ENCODE measurements at regions not wholly inside any gene's neighbourhood (a gene's known extent, or its start where the extent isn't known, plus 50 kb on each side); places are given as distances from the start of the nearest gene placed in this dataset.

DNA sequence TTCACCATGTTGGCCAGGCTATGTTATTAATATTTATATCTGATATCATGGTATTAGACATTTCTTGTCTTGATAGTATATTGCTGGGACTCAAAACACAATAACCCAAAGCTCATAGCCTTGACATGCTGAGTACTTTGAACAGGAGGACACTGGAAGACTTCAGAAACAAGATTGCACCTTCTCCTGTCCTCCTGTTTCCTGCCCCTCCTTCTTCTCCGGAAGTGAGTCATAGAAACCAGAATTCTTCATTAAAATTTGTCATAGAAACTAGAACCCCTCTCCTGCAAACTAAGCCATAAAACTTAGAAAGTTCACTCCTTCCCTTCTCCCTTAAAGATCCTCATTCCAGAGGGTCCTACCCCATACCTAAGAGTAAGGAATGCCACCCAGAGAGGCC is 400.2 kb downstream of the SLITRK5 start:
- intact Hi-C loops (cut with DNase I; ENCODE audit: low total_unique reads): no loop called here
- H3K27ac ChIP-seq: no peak overlapping the region
- no peak for DNase-seq (ENCODE audit: low spot score in 2 of 2)
- no peaks in the 10 kb centered on the region for H3K4me1 ChIP-seq
- no peaks in the 10 kb centered on the region for H3K27me3 ChIP-seq
- H3K9me3 ChIP-seq: no peaks in the 10 kb centered on the region
- H3K4me3 ChIP-seq: no peak overlapping the region
- TF ChIP-seq POLR2A (IDR thresholded peaks at IDR 0.05): no peak
- no peak for TF ChIP-seq POLR2AphosphoS5 (IDR thresholded peaks at IDR 0.05)
- TF ChIP-seq, protein P1, sequence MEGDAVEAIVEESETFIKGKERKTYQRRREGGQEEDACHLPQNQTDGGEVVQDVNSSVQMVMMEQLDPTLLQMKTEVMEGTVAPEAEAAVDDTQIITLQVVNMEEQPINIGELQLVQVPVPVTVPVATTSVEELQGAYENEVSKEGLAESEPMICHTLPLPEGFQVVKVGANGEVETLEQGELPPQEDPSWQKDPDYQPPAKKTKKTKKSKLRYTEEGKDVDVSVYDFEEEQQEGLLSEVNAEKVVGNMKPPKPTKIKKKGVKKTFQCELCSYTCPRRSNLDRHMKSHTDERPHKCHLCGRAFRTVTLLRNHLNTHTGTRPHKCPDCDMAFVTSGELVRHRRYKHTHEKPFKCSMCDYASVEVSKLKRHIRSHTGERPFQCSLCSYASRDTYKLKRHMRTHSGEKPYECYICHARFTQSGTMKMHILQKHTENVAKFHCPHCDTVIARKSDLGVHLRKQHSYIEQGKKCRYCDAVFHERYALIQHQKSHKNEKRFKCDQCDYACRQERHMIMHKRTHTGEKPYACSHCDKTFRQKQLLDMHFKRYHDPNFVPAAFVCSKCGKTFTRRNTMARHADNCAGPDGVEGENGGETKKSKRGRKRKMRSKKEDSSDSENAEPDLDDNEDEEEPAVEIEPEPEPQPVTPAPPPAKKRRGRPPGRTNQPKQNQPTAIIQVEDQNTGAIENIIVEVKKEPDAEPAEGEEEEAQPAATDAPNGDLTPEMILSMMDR (IDR thresholded peaks at IDR 0.05): no peak
- no peaks in the 10 kb centered on the region for H3K36me3 ChIP-seq

DNA sequence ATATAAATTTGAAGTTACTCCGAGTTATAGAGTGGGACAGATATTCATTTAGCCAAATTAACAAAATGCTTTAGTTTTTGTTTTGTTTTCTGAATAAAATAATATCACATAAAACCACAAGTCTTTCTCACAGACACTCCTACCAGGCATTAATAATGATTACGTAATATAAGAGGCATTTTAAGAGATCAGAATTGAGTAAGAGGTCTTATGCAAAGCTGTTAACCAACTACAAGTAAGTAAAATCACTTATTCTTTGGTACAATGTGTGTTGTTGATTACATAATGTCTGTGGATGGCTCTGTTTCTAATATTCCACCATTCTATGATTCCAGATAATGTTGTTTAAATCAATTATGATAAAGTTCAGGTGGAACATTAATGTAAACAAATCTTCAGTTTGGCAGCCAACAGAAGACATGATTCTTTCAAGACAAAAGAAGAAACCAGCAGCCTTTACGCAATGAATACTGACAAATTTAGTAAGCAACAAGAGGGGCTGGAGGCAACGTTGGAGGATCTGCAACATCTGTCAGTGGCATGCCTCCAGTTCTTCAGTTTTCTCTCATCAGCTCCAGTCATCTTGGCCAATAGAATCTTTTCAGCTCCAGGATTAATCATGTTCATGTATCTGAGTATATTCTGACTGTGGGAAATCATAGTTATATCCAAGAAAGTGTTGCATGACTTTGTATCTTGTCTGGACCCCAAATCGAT is 403.8 kb downstream of the SLITRK5 start:
- intact Hi-C loops (cut with DNase I; ENCODE audit: low total_unique reads): no loop called here
- Histone ChIP-seq H3K9me3 (no peaks in the 10 kb centered on the region), H3K27ac (no peak overlapping the region), H3K4me1 (no peaks in the 10 kb centered on the region), H3K4me3 (no peak overlapping the region), H3K36me3 (no peaks in the 10 kb centered on the region), H3K27me3 (no peaks in the 10 kb centered on the region)
- DNase-seq (ENCODE audit: low spot score in 2 of 2): no peak
- no peak for TF ChIP-seq POLR2A (IDR thresholded peaks at IDR 0.05)
- TF ChIP-seq, protein P1 (IDR thresholded peaks at IDR 0.05): no peak
- no peak for TF ChIP-seq POLR2AphosphoS5 (IDR thresholded peaks at IDR 0.05)

DNA sequence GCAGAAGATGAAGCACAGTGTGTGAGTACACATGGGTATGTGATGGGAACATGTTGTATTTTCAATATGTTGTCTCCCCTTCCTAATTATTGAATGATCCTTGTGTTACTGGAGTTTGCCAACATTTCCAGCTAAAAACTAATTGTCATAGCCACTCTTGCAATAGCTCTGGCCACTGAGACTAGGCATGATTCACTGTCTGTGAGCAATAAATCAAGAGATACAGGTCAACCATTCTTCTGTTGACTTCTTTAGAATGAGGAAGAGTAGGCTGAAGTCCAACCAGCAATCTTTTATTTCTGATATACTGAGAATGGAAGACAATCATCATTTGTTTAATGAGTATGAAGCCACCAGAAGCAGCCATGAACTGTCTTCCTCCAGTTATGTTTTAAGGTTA is 413.9 kb downstream of the SLITRK5 start:
- intact Hi-C loops (cut with DNase I; ENCODE audit: low total_unique reads): no loop called here
- DNase-seq (ENCODE audit: low spot score in 2 of 2): no peak
- Histone ChIP-seq H3K36me3 (no peaks in the 10 kb centered on the region), H3K4me3 (no peak overlapping the region), H3K27me3 (no peaks in the 10 kb centered on the region), H3K9me3 (no peaks in the 10 kb centered on the region), H3K4me1 (no peaks in the 10 kb centered on the region), H3K27ac (no peak overlapping the region)
- TF ChIP-seq POLR2A (IDR thresholded peaks at IDR 0.05): no peak
- no peak for TF ChIP-seq POLR2AphosphoS5 (IDR thresholded peaks at IDR 0.05)
- TF ChIP-seq, protein P1 (IDR thresholded peaks at IDR 0.05): no peak

DNA sequence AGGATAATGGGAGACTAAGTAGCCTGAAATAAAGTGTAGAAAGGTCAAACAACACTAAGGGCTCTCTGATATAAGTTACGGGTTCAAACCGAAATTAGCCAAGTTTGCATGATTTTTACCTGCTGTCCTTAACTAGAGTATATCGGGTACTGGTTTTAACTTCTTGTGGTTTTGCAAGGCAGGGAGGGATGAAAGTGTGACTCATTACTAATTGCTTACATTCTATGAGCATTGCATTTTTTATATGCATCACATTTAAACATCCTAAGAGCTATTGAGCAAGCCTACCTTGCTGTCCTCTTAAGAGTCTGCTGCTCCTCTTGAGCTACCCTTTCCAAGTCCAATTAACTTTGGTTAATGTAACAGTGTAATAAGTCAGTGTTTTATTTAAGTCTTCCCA is 415.4 kb downstream of the SLITRK5 start:
- intact Hi-C loops (cut with DNase I; ENCODE audit: low total_unique reads): no loop called here
- H3K36me3 ChIP-seq: no peaks in the 10 kb centered on the region
- no peaks in the 10 kb centered on the region for H3K27me3 ChIP-seq
- no peaks in the 10 kb centered on the region for H3K9me3 ChIP-seq
- TF ChIP-seq POLR2A (IDR thresholded peaks at IDR 0.05): no peak
- no peak overlapping the region for H3K27ac ChIP-seq
- DNase-seq (ENCODE audit: low spot score in 2 of 2): no peak
- no peaks in the 10 kb centered on the region for H3K4me1 ChIP-seq
- H3K4me3 ChIP-seq: no peak overlapping the region

DNA sequence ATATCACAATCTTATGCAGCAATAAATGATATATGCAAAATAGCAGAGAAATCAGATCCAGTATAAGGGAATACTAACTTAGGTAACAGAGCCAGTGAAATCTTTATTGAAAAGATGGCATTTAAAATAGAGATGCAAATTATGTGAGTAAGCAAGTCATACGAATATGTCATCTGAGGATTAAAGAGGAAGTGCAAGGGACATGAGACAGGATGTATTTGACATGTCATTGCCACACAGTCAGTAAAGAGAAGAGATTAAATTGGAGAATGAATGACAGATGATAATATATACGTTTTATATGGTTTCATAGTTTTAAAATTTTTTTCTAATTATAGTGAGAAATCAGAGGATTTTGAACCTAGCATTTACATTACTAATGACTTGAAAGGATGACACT is 426.4 kb downstream of the SLITRK5 start:
- Histone ChIP-seq H3K4me3 (no peak overlapping the region), H3K36me3 (no peaks in the 10 kb centered on the region), H3K4me1 (no peaks in the 10 kb centered on the region), H3K9me3 (peaks cover 0 to 6% of the 10 kb centered on the region in 2 donors), H3K27ac (no peak overlapping the region), H3K27me3 (no peaks in the 10 kb centered on the region)
- TF ChIP-seq POLR2A (IDR thresholded peaks at IDR 0.05) (no peak), POLR2AphosphoS5 (IDR thresholded peaks at IDR 0.05) (no peak)
- TF ChIP-seq, protein P1 (IDR thresholded peaks at IDR 0.05): no peak
- no peak for DNase-seq (ENCODE audit: low spot score in 2 of 2)
- intact Hi-C loops (cut with DNase I; ENCODE audit: low total_unique reads): no loop called here
